HG03520 (cell line): ENCODE measurements at regions not wholly inside any gene's neighbourhood (a gene's known extent, or its start where the extent isn't known, plus 50 kb on each side); places are given as distances from the start of the nearest gene placed in this dataset.
"Not testable (repeated sequence)": the region's sequence is repeated elsewhere in the genome, so short reads cannot be mapped to it uniquely, and the experiment has no call there.

Experiments
- ATAC-seq: cut with Tn5 transposase; IDR thresholded peaks from one replicate; pipeline ENCODE4 v1.9.1; 2021; ENCODE audit warnings: mild to moderate bottlenecking, moderate library complexity; ENCODE audit not compliant: unreplicated experiment

DNA sequence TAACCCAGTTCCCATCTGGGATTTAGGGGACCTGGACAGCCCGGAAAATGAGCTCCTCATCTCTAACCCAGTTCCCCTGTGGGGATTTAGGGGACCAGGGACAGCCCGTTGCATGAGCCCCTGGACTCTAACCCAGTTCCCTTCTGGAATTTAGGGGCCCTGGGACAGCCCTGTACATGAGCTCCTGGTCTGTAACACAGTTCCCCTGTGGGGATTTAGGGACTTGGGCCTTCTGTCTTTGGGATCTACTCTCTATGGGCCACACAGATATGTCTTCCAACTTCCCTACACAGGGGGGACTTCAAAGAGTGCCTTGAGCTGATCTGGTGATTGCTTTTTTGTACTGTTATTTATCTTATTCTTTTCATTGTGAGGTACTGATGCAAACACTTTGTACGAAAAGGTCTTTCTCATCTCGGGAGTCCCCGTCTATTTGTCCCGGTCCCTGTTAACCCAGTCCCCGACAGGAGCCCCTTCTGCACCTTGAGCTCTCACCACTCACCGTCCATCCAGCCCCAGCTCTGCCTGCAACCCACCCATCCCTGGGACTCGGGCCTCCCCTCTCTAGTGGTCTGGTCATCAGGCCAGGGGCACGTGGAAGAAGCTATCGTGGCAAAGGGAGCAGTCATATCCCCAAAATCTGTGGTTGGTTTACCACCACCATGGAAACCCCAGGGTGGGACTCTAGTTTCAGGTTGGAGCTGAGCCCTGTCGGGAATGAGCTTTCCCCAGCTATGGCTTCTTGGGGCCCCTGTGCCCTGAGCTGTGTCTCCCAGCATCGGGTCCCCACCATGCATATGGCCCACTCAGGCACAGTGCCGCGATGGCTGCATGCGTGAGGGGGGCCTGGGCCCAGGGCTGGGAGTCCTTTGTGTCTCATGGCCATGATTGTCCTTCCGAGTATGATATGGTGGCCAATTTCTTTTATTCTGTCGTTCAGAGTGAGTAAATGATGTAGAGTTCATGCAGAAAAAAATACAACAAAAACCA lies 270.4 kb upstream of the PLCXD1 start:
- not testable (repeated sequence) for ATAC-seq

DNA sequence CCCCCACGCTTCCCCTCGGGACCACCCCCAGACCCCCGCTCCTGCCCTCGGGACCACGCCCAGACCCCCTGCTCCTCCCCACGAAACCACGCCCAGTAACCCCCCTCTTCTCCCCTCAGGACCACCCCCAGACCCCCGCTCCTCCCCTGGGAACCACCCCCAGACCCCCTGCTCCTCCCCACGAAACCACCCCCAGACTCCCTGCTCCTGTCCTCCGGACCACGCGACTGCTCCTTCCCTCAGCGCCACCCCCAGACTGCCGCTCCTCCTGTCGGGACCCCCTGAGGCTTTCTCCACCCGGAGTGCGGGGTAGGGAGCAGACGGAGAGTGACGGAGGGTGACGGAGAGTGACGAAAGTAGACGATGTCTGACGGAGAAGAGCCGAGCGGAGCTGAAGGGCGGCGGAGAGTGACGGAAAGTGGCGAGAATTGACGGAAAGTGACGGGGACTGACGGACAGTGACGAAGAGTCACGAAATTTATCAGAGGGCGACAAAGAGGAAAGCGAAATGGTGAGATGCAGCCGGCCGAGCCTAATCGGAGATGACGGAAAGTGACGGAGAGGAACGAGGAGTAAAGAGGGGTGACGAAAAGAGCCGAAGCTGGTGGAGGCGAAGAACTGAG lies 267.2 kb upstream of the PLCXD1 start:
- not testable (repeated sequence) for ATAC-seq

DNA sequence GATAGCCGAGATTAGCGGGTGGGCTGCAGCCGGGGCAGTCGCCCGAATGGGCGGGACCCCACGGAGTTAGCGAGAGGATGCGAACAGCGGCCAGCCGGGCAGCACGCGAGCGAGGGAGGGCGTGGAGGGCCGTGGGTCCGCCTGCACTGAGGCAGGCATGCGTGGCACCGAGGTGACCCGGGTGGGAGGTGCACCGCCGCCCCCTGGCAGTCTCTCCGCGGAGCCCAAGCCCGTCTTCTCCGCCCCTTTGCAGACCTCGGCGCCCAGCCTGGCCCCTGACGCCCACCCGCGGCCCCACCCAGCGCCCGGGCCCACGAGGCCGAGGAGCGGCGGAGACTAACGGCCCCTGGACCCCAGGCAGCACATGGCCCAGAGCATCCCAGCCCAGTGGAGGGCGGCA lies 266.7 kb upstream of the PLCXD1 start:
- not testable (repeated sequence) for ATAC-seq

DNA sequence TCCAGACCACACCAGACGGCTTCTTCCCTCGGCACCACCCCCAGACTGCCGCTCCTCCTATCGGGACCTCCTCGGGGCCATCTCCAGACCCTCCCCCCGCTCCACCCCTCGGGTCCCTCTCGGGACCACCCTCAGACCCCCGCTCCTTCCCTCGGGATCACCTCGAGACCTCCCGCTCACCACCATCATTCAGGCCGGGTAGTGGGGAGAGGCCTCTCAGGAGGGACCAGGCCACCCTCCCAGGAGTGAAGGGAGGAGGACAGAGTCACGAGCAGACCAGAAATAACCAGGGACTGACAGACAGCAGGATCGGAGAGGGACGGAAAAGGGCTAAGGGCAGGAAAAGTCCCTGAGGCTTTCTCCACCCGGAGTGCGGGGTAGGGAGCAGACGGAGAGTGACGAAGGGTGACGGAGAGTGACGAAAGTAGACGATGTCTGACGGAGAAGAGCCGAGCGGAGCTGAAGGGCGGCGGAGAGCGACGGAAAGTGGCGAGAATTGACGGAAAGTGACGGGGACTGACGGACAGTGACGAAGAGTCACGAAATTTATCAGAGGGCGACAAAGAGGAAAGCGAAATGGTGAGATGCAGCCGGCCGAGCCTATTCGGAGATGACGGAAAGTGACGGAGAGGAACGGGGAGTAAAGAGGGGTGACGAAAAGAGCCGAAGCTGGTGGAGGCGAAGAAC lies 262.3 kb upstream of the PLCXD1 start:
- peak; percentile 93 for ATAC-seq

DNA sequence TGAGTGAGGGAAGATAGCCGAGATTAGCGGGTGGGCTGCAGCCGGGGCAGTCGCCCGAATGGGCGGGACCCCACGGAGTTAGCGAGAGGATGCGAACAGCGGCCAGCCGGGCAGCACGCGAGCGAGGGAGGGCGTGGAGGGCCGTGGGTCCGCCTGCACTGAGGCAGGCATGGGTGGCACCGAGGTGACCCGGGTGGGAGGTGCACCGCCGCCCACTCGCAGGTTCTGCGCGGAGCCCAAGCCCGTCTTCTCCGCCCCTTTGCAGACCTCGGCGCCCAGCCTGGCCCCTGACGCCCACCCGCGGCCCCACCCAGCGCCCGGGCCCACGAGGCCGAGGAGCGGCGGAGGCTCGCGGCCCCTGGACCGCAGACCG lies 261.7 kb upstream of the PLCXD1 start:
- not testable (repeated sequence) for ATAC-seq

DNA sequence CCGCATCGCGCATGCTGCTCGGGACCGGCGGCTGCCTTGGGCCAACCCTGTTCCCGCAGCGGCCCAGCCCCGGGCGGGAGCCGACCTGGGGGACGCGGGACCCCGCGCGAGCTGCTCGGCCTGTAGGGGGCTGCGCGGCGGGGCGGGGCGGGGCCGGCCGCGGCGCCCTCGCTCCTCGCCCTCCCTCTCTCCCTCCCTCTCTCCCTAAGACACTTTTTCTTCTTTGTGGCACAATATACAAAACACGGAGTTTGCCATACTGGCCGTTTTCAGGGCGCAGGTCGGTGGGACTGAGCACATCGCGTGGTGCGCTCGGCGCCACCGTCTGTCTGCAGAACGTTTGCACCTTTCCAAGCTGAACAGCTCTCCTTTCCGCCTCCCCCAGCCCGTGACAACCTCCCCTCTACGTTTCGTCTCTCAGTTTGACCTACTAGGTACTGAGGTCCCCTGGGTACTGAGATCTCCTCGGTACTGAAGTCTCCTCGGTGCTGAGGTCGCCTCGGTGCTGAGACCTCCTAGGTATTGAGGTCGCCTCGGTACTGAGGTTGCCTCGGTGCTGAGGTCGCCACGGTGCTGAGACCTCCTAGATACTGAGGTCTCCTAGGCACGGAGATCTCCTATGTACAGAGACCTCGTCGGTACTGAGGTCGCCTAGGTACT lies 261.1 kb upstream of the PLCXD1 start:
- ATAC-seq, result no peak

DNA sequence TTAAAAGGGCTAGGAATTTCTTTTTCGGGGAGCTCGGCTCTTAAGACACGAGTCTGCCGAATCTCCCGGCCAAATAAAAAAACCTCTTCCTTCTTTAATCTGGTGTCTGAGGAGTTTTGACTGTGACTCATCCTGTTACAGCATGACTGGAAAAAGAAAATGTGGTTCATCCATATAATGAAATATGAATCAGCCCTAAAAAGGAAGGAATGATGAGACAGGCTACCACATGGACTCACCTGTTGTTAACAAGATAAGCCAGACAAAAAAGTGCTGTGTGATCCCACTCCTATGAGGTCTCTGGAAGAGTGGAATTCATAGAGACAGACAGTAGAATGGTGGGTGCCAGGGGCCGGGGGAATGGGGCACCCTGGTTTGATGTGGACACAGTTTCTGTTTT lies 257.0 kb upstream of the PLCXD1 start:
- not testable (repeated sequence) for ATAC-seq
